Cardiac muscle cell (in vitro differentiated cells and primary cell): ENCODE measurements at regions not wholly inside any gene's neighbourhood (a gene's known extent, or its start where the extent isn't known, plus 50 kb on each side); places are given as distances from the start of the nearest gene placed in this dataset.
A peak's percentile ranks its signal among the peaks of the same experiment; 100 is the strongest.

Source experiments
- DNase-seq, 2 donors: peaks; one replicate each; pipeline versions ENCODE4 v3.0.0 to v3.0.0-alpha.2; 2010 to 2017; ENCODE audit warnings: low read depth in 1 of 2, low spot score in 1 of 2
- H3K27ac ChIP-seq: fragments of 200-600 bp; sonication (generic); 2 replicates; pipeline ENCODE4 v1.5.1; 2016
- H3K27me3 ChIP-seq: fragments of 200-600 bp; sonication (generic); 2 replicates; pipeline ENCODE4 v1.6.0; 2016; ENCODE audit warnings: control low read depth
- H3K36me3 ChIP-seq: fragments of 200-600 bp; sonication (generic); 2 replicates; pipeline ENCODE4 v1.5.1; 2016; ENCODE audit warnings: control low read depth
- H3K4me1 ChIP-seq: fragments of 200-600 bp; sonication (generic); 2 replicates; pipeline ENCODE4 v1.8.1; 2017; ENCODE audit warnings: low read depth, mild to moderate bottlenecking, mixed run types
- H3K4me3 ChIP-seq: fragments of 200-600 bp; sonication (generic); 2 replicates; pipeline ENCODE4 v1.5.1; 2016; ENCODE audit warnings: mild to moderate bottlenecking
- H3K9me3 ChIP-seq: fragments of 200-600 bp; sonication (generic); 2 replicates; pipeline ENCODE4 v1.5.1; 2017; ENCODE audit warnings: low read depth, mild to moderate bottlenecking, control low read depth
- TF ChIP-seq, protein P1 (sequence below): IDR thresholded peaks from 2 replicates; pipeline ENCODE4 v1.5.1; 2012; ENCODE audit warnings: low read depth, mild to moderate bottlenecking, low read length

DNA sequence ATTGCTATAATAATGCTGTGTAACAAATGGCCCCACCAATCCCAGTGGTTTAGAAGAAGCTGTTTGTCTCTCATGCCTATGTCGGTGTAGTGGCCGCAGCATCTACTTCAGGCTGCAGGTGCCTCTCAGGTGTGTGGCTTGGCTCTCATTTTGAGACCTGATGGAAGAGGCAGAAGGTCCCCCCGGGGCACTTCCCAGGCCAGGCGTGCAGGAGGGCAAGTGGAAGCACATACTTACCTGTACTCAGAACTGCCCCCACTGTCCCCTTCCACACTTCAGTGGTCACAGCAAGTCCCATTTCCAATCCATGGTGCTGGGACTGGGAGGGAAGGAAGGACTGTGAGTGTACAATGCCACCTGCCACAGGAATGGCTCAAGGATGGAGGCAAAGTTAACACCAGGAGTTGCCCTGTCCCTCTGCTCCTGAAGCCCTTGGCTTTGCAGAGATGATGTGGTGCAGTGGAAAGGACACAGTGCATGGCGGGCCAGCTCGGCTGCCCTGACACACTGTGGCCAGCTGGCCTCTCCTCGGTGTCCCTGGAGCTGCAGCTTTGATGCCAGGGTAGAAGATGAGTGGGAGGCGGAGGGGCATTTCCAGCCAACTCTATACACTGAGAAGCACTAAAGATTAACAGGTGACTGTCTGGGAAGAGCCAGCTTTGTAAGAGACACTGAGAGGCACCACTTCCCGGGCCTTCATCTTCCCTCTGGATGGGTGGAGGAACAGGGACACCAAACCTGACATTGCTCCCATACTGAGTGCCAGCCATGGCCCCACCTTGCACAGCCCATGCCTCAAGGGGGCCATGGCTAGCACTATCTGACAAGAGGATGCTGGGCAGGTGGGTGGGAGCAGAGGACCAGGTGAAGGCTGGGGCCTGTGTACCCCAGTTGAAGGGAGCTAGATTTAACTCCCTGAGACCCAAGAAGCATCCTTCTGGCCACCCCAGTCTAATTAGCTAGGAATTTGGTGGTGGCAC is 105.9 kb downstream of the METRNL start:
- Histone ChIP-seq H3K27me3 (no peaks in the 10 kb centered on the region), H3K9me3 (no peaks in the 10 kb centered on the region), H3K4me1 (no peaks in the 10 kb centered on the region), H3K4me3 (no peak overlapping the region), H3K36me3 (no peaks in the 10 kb centered on the region), H3K27ac (no peak overlapping the region)
- TF ChIP-seq, protein P1, sequence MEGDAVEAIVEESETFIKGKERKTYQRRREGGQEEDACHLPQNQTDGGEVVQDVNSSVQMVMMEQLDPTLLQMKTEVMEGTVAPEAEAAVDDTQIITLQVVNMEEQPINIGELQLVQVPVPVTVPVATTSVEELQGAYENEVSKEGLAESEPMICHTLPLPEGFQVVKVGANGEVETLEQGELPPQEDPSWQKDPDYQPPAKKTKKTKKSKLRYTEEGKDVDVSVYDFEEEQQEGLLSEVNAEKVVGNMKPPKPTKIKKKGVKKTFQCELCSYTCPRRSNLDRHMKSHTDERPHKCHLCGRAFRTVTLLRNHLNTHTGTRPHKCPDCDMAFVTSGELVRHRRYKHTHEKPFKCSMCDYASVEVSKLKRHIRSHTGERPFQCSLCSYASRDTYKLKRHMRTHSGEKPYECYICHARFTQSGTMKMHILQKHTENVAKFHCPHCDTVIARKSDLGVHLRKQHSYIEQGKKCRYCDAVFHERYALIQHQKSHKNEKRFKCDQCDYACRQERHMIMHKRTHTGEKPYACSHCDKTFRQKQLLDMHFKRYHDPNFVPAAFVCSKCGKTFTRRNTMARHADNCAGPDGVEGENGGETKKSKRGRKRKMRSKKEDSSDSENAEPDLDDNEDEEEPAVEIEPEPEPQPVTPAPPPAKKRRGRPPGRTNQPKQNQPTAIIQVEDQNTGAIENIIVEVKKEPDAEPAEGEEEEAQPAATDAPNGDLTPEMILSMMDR, result no peak
- DNase-seq, result no peak

DNA sequence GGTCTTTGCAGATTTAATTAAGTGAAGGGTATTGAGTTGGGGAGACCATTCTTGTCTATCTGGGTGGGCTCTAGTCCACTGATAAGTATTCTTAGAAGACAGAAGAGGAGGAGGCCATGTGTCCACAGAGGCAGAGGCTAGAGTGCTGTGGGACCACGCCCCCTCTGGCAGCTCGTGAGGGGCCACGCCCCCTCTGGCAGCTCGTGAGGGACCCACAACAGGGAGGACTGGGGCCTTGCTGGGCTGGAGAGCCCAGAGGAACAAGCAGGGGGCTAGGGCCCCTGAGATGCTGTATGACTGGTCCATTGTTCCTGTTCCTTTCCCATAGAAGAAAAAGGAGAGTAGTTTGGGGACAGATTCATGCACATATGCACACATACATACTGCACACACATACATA is 106.8 kb downstream of the METRNL start:
- no peak overlapping the region for H3K4me3 ChIP-seq
- DNase-seq, result peak in 1 of 2 donors; percentile 29

DNA sequence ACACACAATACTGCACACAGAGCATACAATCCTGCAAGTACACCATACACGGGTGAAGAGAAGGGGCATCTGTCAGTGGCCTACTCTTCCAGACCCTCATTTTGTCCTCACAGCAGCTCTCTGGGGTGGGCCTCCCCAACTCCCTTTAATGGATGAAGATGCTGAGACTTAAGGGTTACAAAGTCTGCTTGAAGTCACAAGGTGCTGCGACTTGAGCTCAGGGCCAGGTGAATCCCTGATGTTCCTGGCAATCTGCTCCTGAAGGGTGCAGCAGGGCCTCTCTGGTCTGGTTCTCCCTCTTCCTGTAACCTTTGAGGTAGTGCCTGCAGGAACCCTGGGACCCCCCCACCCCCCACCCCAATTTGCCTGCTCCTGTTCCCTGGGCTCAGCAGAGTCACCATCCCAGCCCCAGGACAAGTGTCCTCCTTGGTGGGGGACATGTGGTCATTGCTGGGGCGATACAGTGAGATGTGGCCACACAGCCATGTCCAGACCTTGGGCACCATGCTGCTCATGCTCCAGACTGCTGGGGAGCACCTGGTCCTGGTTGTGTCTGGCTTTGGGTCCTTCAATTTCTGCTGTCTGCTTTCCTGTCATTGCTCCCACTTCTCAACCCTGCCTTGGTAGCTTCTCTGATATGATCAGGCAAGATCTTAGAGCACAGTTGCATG is 107.5 kb downstream of the METRNL start:
- Histone ChIP-seq H3K27ac (no peak overlapping the region), H3K9me3 (no peaks in the 10 kb centered on the region), H3K27me3 (no peaks in the 10 kb centered on the region), H3K4me3 (no peak overlapping the region), H3K36me3 (no peaks in the 10 kb centered on the region), H3K4me1 (no peaks in the 10 kb centered on the region)
- DNase-seq, result no peak
- TF ChIP-seq, protein P1, result no peak

More for the DNA sequence above, 106.8 kb downstream of the METRNL start:
- no peaks in the 10 kb centered on the region for H3K4me1 ChIP-seq
- no peaks in the 10 kb centered on the region for H3K36me3 ChIP-seq
- TF ChIP-seq, protein P1, result no peak
- H3K27ac ChIP-seq, result no peak overlapping the region
- no peaks in the 10 kb centered on the region for H3K27me3 ChIP-seq
- no peaks in the 10 kb centered on the region for H3K9me3 ChIP-seq

DNA sequence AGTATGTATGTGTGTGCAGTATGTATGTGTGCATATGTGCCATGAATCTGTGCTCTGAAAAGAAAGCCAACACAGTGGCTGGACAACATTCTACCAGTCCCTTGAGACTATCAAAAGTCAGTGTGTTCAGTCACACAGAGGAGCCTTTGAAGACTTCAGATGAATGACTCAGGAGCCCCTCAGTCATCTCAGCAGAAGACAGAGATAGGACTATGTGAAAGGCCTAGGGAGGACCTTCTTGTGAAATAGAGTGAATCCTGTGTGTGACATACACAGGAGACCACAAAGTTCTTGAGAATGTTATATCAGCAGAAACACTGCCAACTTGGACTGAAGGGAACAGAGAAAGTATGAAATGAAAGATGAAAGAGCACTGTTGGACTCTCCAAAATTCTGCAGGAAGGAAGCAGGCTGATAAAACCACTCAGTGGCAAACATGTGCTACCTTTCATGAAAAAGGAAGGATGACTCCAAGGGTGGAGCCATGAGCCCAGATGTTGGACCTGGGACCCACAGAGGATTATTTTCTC is 108.4 kb downstream of the METRNL start:
- H3K27me3 ChIP-seq, result no peaks in the 10 kb centered on the region
- DNase-seq, result no peak
- H3K27ac ChIP-seq, result no peak overlapping the region
- H3K9me3 ChIP-seq, result no peaks in the 10 kb centered on the region
- no peak overlapping the region for H3K4me3 ChIP-seq
- H3K36me3 ChIP-seq, result no peaks in the 10 kb centered on the region
- TF ChIP-seq, protein P1, result no peak
- no peaks in the 10 kb centered on the region for H3K4me1 ChIP-seq

DNA sequence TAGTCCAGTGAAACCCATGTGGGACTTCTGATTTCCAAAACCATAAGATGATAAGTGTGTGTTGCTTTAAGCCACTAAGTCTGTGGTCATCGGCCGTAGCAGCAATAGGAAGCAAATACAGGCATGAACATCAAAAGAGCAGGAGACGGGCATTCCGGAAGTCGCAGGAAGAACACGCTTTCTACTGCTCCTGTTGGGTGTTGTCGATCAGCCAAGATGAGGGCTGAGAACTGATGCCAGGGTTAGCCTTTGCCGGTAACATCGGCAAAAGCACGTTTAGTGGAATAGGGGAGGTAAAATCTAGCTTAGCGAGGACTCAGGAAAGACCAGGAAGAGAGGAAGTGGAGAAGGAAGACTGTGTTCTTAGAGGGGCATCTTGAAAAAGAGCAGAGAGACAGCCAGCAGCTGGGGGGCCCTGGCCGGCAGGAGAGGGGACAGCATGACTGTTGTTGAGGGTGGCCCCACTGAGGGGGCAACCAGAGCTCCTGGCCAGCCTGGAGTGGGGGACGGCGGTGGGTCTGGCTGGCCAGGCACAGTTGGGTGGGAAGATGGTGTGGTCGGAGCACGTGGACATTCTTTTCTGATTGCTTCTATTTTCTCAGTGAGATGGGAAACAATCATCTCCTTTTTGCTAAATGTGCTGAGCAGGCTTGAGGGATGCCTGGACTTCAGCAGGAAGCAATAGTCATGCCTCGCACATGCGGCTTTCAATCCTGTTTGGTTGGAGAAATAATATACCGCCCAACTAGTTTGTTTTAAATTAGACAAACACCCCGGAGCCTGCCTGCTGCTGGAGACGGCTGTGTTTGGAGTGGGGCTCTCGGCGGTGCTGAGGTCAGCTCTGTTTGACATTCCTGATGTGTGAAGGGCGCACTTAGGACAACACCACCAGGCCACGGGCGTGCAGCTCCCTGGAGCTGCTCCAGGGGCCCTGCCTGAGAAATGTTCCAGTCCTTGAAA is 109.9 kb downstream of the METRNL start:
- Histone ChIP-seq H3K4me3 (no peak overlapping the region), H3K36me3 (no peaks in the 10 kb centered on the region), H3K4me1 (no peaks in the 10 kb centered on the region), H3K27ac (no peak overlapping the region), H3K27me3 (no peaks in the 10 kb centered on the region), H3K9me3 (no peaks in the 10 kb centered on the region)
- TF ChIP-seq, protein P1, result no peak
- no peak for DNase-seq
